HG03175 (cell line): ENCODE measurements at regions not wholly inside any gene's neighbourhood (a gene's known extent, or its start where the extent isn't known, plus 50 kb on each side); places are given as distances from the start of the nearest gene placed in this dataset.
A peak's percentile ranks its signal among the peaks of the same experiment; 100 is the strongest.
"Not testable (repeated sequence)": the region's sequence is repeated elsewhere in the genome, so short reads cannot be mapped to it uniquely, and the experiment has no call there.

Source experiments
- ATAC-seq: cut with Tn5 transposase; IDR thresholded peaks from one replicate; pipeline ENCODE4 v1.9.1; 2021; ENCODE audit warnings: mild to moderate bottlenecking, moderate library complexity; ENCODE audit not compliant: unreplicated experiment

- ATAC-seq = no peak
Observed at GRCh38 chr3:152147748-152148147, 121.0 kb upstream of the MBNL1 start.

GRCh38 chr3:152148579-152148978 is 120.2 kb upstream of the MBNL1 start:
- ATAC-seq = no peak

GRCh38 chr3:152149832-152150231 is 118.9 kb upstream of the MBNL1 start:
- ATAC-seq = no peak

GRCh38 chr3:152151216-152151876 is 117.4 kb upstream of the MBNL1 start:
- ATAC-seq = no peak

- not testable (repeated sequence) for ATAC-seq
Observed at GRCh38 chr3:152151877-152152765, 116.6 kb upstream of the MBNL1 start.

GRCh38 chr3:152153115-152153514 is 115.6 kb upstream of the MBNL1 start:
- not testable (repeated sequence) for ATAC-seq

GRCh38 chr3:152155246-152156020 is 113.3 kb upstream of the MBNL1 start:
- no peak for ATAC-seq

GRCh38 chr3:152156880-152157279 is 111.8 kb upstream of the MBNL1 start:
- ATAC-seq = no peak

GRCh38 chr3:152157337-152157736 is 111.4 kb upstream of the MBNL1 start:
- no peak for ATAC-seq

- no peak for ATAC-seq
Observed at GRCh38 chr3:152159328-152159727, 109.4 kb upstream of the MBNL1 start.

GRCh38 chr3:152160350-152161011 is 108.2 kb upstream of the MBNL1 start:
- no peak for ATAC-seq

- ATAC-seq = no peak
Observed at GRCh38 chr3:152172460-152172859, 96.3 kb upstream of the MBNL1 start.

- no peak for ATAC-seq
Observed at GRCh38 chr3:152173627-152174026, 95.1 kb upstream of the MBNL1 start.

- no peak for ATAC-seq
Observed at GRCh38 chr3:152174876-152175527, 93.7 kb upstream of the MBNL1 start.

- no peak for ATAC-seq
Observed at GRCh38 chr3:152175528-152175889, 93.2 kb upstream of the MBNL1 start.

- no peak for ATAC-seq
Observed at GRCh38 chr3:152176241-152176640, 92.5 kb upstream of the MBNL1 start.

GRCh38 chr3:152176998-152177397 is 91.7 kb upstream of the MBNL1 start:
- no peak for ATAC-seq

GRCh38 chr3:152177757-152178156 is 91.0 kb upstream of the MBNL1 start:
- peak; percentile 98 for ATAC-seq

GRCh38 chr3:152183473-152183872 is 85.3 kb upstream of the MBNL1 start:
- ATAC-seq = no peak

GRCh38 chr3:152184971-152185686 is 83.6 kb upstream of the MBNL1 start:
- no peak for ATAC-seq
